MCF 10A (cell line): ENCODE measurements at regions not wholly inside any gene's neighbourhood (a gene's known extent, or its start where the extent isn't known, plus 50 kb on each side); places are given as distances from the start of the nearest gene placed in this dataset.

ENCODE experiments used
- BruUV-seq: library from RNA; stranded (reverse); fragments of 400-500 nt; replicated peaks from 2 replicates; lab custom pipeline; 2021; lab: Mats Ljungman, UMichigan
- CTCF ChIA-PET: fragments of 300-600 bp; sonication (Branson Sonifier 250); formaldehyde crosslinking; extraction: SDS; loops from one replicate; lab custom pipeline; 2021; ENCODE audit warnings: antibody characterized with exemption, inconsistent platforms; lab: Yijun Ruan, JAX
- POLR2A ChIA-PET: fragments of 300-600, 350-650 bp; sonication (Branson Sonifier 250); formaldehyde crosslinking; extraction: SDS; loops from one replicate; lab custom pipeline; 2020; ENCODE audit warnings: antibody characterized with exemption, inconsistent platforms; lab: Yijun Ruan, JAX
- DNase-seq: peaks from one replicate; pipeline ENCODE4 v3.0.0-alpha.2; 2018; ENCODE audit not compliant: unreplicated experiment
- H3K27ac Mint-ChIP-seq: one replicate; pipeline ENCODE4 v1.8.0; 2022; ENCODE audit warnings: mild to moderate bottlenecking, low read depth, mixed read lengths; ENCODE audit not compliant: unreplicated experiment
- H3K27me3 Mint-ChIP-seq: one replicate; pipeline ENCODE4 v1.8.0; 2022; ENCODE audit warnings: mixed read lengths; ENCODE audit not compliant: insufficient read depth, unreplicated experiment
- H3K36me3 Mint-ChIP-seq: one replicate; pipeline ENCODE4 v1.8.0; 2022; ENCODE audit warnings: mild to moderate bottlenecking, moderate library complexity, mixed read lengths; ENCODE audit not compliant: insufficient read depth, unreplicated experiment
- H3K4me1 Mint-ChIP-seq: one replicate; pipeline ENCODE4 v1.8.0; 2022; ENCODE audit warnings: mixed read lengths; ENCODE audit not compliant: insufficient read depth, unreplicated experiment
- H3K4me3 Mint-ChIP-seq: one replicate; pipeline ENCODE4 v1.8.0; 2022; ENCODE audit warnings: mild to moderate bottlenecking, moderate library complexity, mixed read lengths; ENCODE audit not compliant: unreplicated experiment
- H3K9me3 Mint-ChIP-seq: one replicate; pipeline ENCODE4 v1.8.0; 2022; ENCODE audit warnings: mixed read lengths; ENCODE audit not compliant: unreplicated experiment
- CTCF ChIP-seq: fragments of 200-600 bp; IDR thresholded peaks from one replicate; pipeline ENCODE4 v1.8.0; 2022; ENCODE audit warnings: antibody characterized with exemption, mild to moderate bottlenecking; ENCODE audit not compliant: unreplicated experiment
- intact Hi-C: fragments of 100-400 bp; cut with micrococcal nuclease; formaldehyde crosslinking; loops from 2 replicates; pipeline ENCODE4 v1.14.1; 2022

- no TSS peak for BruUV-seq
- ChIA-PET POLR2A (no interaction called here), CTCF (no interaction called here)
- Mint-ChIP-seq H3K27ac (no peak overlapping the region), H3K27me3 (no peaks in the 10 kb centered on the region), H3K9me3 (no peaks in the 10 kb centered on the region), H3K36me3 (no peaks in the 10 kb centered on the region), H3K4me3 (no peak overlapping the region), H3K4me1 (no peaks in the 10 kb centered on the region)
- intact Hi-C loops = no loop called here
- no peak for DNase-seq
- TF ChIP-seq CTCF = no peak
These were observed 613.2 kb upstream of the RAB6C start for GRCh38 chr2:129366263-129366662.

DNA sequence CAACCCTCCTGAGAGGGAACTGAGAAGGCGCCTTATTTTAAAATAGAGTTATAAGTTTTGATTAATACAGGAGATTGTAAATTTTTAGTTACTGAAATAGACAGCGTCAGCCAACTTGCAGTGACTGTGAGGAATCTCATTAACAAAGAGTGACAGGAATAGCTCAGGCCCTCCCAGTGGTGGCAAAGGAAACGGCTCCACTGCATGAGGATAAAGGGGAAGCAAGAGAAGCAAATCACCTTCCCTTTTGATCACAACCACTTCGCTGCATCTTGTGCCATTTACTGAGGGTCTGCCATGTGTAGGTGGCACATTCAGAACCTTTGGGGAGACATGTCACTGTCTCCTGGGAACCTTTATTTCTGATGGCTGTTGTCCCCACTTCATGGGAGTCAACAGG lies 612.4 kb upstream of the RAB6C start:
- Mint-ChIP-seq H3K27ac (no peak overlapping the region), H3K4me3 (no peak overlapping the region), H3K27me3 (no peaks in the 10 kb centered on the region), H3K9me3 (no peaks in the 10 kb centered on the region), H3K36me3 (no peaks in the 10 kb centered on the region), H3K4me1 (no peaks in the 10 kb centered on the region)
- BruUV-seq = no TSS peak
- TF ChIP-seq CTCF = no peak
- intact Hi-C loops = no loop called here
- CTCF ChIA-PET = no interaction called here
- no peak for DNase-seq
- POLR2A ChIA-PET = no interaction called here

GRCh38 chr2:129369437-129369836 lies 610.0 kb upstream of the RAB6C start:
- no peaks in the 10 kb centered on the region for H3K4me1 Mint-ChIP-seq
- DNase-seq = no peak
- no peaks in the 10 kb centered on the region for H3K27me3 Mint-ChIP-seq
- no peak overlapping the region for H3K4me3 Mint-ChIP-seq
- H3K9me3 Mint-ChIP-seq = no peaks in the 10 kb centered on the region
- intact Hi-C loops = no loop called here
- no peak overlapping the region for H3K27ac Mint-ChIP-seq
- ChIA-PET POLR2A (no interaction called here), CTCF (interaction anchor here (0.6 kb wide), 1 partner anchor 574 kb away, joined by 4 read pairs; no protein-coding TSS in a partner anchor)
- no peaks in the 10 kb centered on the region for H3K36me3 Mint-ChIP-seq
- TF ChIP-seq CTCF = no peak
- BruUV-seq = no TSS peak

- Mint-ChIP-seq H3K27me3 (no peaks in the 10 kb centered on the region), H3K4me1 (no peaks in the 10 kb centered on the region), H3K36me3 (no peaks in the 10 kb centered on the region), H3K9me3 (no peaks in the 10 kb centered on the region), H3K4me3 (no peak overlapping the region), H3K27ac (no peak overlapping the region)
- BruUV-seq = no TSS peak
- no peak for TF ChIP-seq CTCF
- ChIA-PET POLR2A (no interaction called here), CTCF (interaction anchor here (1.0 to 1.7 kb wide), 2 partner anchors 22 to 24 kb away, joined by 4 to 6 read pairs; no protein-coding TSS in a partner anchor)
- intact Hi-C loops = no loop called here
- no peak for DNase-seq
These were observed 605.0 kb upstream of the RAB6C start for GRCh38 chr2:129374452-129374851.
